B cell (primary cell): ENCODE measurements at regions not wholly inside any gene's neighbourhood (a gene's known extent, or its start where the extent isn't known, plus 50 kb on each side); places are given as distances from the start of the nearest gene placed in this dataset.

Experiments
- ATAC-seq: fragments of 200-7000 bp; cut with Tn5 transposase; one replicate; pipeline ENCODE4 v1.10.0; 2021; ENCODE audit warnings: low read depth, mild to moderate bottlenecking, moderate number of reproducible peaks, moderate library complexity
- CTCF ChIA-PET: fragments of 350-600 bp; sonication (Branson Sonifier 250); formaldehyde crosslinking; loops from one replicate; lab custom pipeline; 2021; ENCODE audit warnings: antibody characterized with exemption, inconsistent platforms; lab: Charles Lee
- POLR2A ChIA-PET: fragments of 350-600 bp; sonication (Branson Sonifier 250); formaldehyde crosslinking; loops from one replicate; lab custom pipeline; 2021; ENCODE audit warnings: antibody characterized with exemption; lab: Charles Lee
- DNase-seq: peaks from one replicate; pipeline ENCODE4 v3.0.0; 2013
- H2AFZ ChIP-seq: 2 replicates; pipeline ENCODE4 v1.6.1; 2012; ENCODE audit warnings: mild to moderate bottlenecking, low read depth, low read length; ENCODE audit not compliant: insufficient read depth, poor library complexity, severe bottlenecking
- H3K27ac ChIP-seq, 2 donors: 1 replicate in 1 of 2; 2 replicates in 1 of 2; pipeline ENCODE4 v1.5.1; 2012 to 2013; ENCODE audit warnings: low read length in 2 of 2, mild to moderate bottlenecking in 2 of 2, moderate library complexity in 1 of 2
- H3K27me3 ChIP-seq, 4 experiments: fragments of 200-600 bp in 1 of 4; sonication (generic) in 1 of 4; replicated peaks in 1 of 4; 1 replicate in 2 of 4; 2 replicates in 2 of 4; pipeline versions ENCODE4 v1.6.1 to v1.7.0; 2013 to 2016; ENCODE audit warnings: low read length in 3 of 4, mild to moderate bottlenecking in 2 of 4, mixed read lengths in 1 of 4, moderate library complexity in 1 of 4; ENCODE audit not compliant: insufficient read depth in 4 of 4, control insufficient read depth in 3 of 4; ENCODE audit errors: control extremely low read depth in 1 of 4
- H3K36me3 ChIP-seq, 2 experiments: replicated peaks in 1 of 2; 1 replicate in 1 of 2; 2 replicates in 1 of 2; pipeline versions ENCODE4 v1.6.1 to v1.7.1; 2013; ENCODE audit warnings: low read length in 1 of 2; ENCODE audit not compliant: insufficient read depth in 2 of 2, control insufficient read depth in 1 of 2; ENCODE audit errors: control extremely low read depth in 1 of 2, extremely low read depth in 1 of 2
- H3K4me1 ChIP-seq, 2 donors: fragments of 200-600 bp in 1 of 2; sonication (generic) in 1 of 2; 1 replicate in 1 of 2; 2 replicates in 1 of 2; pipeline versions ENCODE4 v1.5.1 to v1.6.1; 2013 to 2017; ENCODE audit warnings: low read length in 2 of 2; ENCODE audit not compliant: control insufficient read depth in 2 of 2, insufficient read depth in 2 of 2
- H3K4me2 ChIP-seq: replicated peaks from 2 replicates; pipeline ENCODE3; 2012; ENCODE audit warnings: mild to moderate bottlenecking, low read depth, low read length; ENCODE audit not compliant: poor library complexity, severe bottlenecking
- H3K4me3 ChIP-seq, 5 experiments: fragments of 200-600 bp in 1 of 5; sonication (generic) in 1 of 5; 1 replicate in 3 of 5; 2 replicates in 2 of 5; pipeline versions ENCODE4 v1.5.1 to v1.7.0; 2011 to 2016; ENCODE audit warnings: low read length in 4 of 5, mild to moderate bottlenecking in 4 of 5, low read depth in 2 of 5, control low read depth in 1 of 5, moderate library complexity in 1 of 5; ENCODE audit not compliant: insufficient read depth in 1 of 5; ENCODE audit errors: control extremely low read depth in 1 of 5, extremely low read depth in 1 of 5
- H3K79me2 ChIP-seq: fragments of 200-600 bp; sonication (generic); one replicate; pipeline ENCODE4 v1.6.0; 2016; ENCODE audit warnings: low read length; ENCODE audit not compliant: control insufficient read depth, insufficient read depth
- H3K9ac ChIP-seq: fragments of 200-600 bp; sonication (generic); 2 replicates; pipeline ENCODE4 v1.6.1; 2017; ENCODE audit warnings: mild to moderate bottlenecking, low read length, moderate library complexity
- H3K9me3 ChIP-seq, 3 donors: one replicate each; pipeline versions ENCODE4 v1.6.1 to v1.7.1; 2013; ENCODE audit warnings: low read length in 2 of 3; ENCODE audit not compliant: control insufficient read depth in 2 of 3, insufficient read depth in 1 of 3; ENCODE audit errors: control extremely low read depth in 1 of 3
- H4K20me1 ChIP-seq: 2 replicates; pipeline ENCODE4 v1.6.0; 2012; ENCODE audit warnings: mild to moderate bottlenecking, low read length; ENCODE audit not compliant: insufficient read depth, control insufficient read depth, poor library complexity, severe bottlenecking
- H3K27ac Mint-ChIP-seq: one replicate; pipeline ENCODE4 v1.8.0; 2021; ENCODE audit warnings: mixed read lengths
- H3K27me3 Mint-ChIP-seq: one replicate; pipeline ENCODE4 v1.8.0; 2021; ENCODE audit warnings: mixed read lengths
- H3K4me1 Mint-ChIP-seq: one replicate; pipeline ENCODE4 v1.8.0; 2021; ENCODE audit warnings: mixed read lengths
- H3K4me3 Mint-ChIP-seq: one replicate; pipeline ENCODE4 v1.8.0; 2021; ENCODE audit warnings: mixed read lengths
- H3K9me3 Mint-ChIP-seq: one replicate; pipeline ENCODE4 v1.8.0; 2022; ENCODE audit warnings: mixed read lengths; ENCODE audit not compliant: insufficient read depth
- EZH2 ChIP-seq: IDR thresholded peaks from 2 replicates; pipeline ENCODE4 v1.6.1; 2012; ENCODE audit warnings: borderline replicate concordance, low read depth, mild to moderate bottlenecking, moderate library complexity, low read length; ENCODE audit not compliant: insufficient read depth, poor library complexity, severe bottlenecking
- WGBS: methylation state at CpG from one replicate; pipeline ENCODE4 v1.1.5; 2013; ENCODE audit warnings: missing lambda C conversion rate; ENCODE audit not compliant: insufficient coverage; 5-methylcytosine and 5-hydroxymethylcytosine counted together
- intact Hi-C: fragments of 100-400 bp; cut with micrococcal nuclease; formaldehyde crosslinking; loops from one replicate; pipeline ENCODE4 v1.10.0; 2022
- TF ChIP-seq, protein P1 (sequence below): fragments of 200-600 bp; IDR thresholded peaks from one replicate; pipeline ENCODE4 v1.8.0; 2022; ENCODE audit warnings: antibody characterized with exemption, mild to moderate bottlenecking

DNA sequence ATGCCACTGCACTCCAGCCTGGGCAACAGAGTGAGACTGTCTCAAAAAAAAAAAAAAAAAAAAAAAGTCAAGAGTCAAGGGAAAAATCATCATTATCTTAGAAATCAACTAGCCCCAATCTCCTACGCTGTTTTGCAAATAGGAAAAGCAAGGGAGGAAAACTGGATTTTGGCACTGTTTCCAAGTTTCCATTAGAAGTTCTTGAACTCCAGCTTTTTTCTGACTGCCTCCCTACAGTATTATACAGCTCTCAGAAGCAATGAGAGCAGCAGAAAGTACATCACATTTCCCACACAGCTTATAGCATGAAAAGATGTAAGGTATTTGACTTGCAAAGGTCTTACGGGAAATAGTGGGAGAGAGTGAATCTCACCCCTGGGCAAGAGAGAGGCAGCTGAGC is 127.8 kb downstream of the OSR1 start:
- CTCF ChIA-PET: interaction anchor here (0.7 kb wide), 1 partner anchor 14 kb away, joined by 3 read pairs; no protein-coding TSS in a partner anchor
- H3K9ac ChIP-seq: no peak overlapping the region
- H3K36me3 ChIP-seq: no peaks in the 10 kb centered on the region
- POLR2A ChIA-PET: interaction anchor here (0.7 kb wide), 1 partner anchor 670 kb away, joined by 10 read pairs; no protein-coding TSS in a partner anchor
- no peaks in the 10 kb centered on the region for H3K4me1 Mint-ChIP-seq
- no peak overlapping the region for H3K27ac ChIP-seq
- H3K4me1 ChIP-seq: no peaks in the 10 kb centered on the region
- ATAC-seq (no peak), DNase-seq (no peak)
- WGBS: 90% methylated on average over 1 of the region's 2 CpGs
- no peaks in the 10 kb centered on the region for H3K9me3 ChIP-seq
- TF ChIP-seq, protein P1, sequence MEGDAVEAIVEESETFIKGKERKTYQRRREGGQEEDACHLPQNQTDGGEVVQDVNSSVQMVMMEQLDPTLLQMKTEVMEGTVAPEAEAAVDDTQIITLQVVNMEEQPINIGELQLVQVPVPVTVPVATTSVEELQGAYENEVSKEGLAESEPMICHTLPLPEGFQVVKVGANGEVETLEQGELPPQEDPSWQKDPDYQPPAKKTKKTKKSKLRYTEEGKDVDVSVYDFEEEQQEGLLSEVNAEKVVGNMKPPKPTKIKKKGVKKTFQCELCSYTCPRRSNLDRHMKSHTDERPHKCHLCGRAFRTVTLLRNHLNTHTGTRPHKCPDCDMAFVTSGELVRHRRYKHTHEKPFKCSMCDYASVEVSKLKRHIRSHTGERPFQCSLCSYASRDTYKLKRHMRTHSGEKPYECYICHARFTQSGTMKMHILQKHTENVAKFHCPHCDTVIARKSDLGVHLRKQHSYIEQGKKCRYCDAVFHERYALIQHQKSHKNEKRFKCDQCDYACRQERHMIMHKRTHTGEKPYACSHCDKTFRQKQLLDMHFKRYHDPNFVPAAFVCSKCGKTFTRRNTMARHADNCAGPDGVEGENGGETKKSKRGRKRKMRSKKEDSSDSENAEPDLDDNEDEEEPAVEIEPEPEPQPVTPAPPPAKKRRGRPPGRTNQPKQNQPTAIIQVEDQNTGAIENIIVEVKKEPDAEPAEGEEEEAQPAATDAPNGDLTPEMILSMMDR: no peak
- no peak for TF ChIP-seq EZH2
- H3K9me3 Mint-ChIP-seq: no peaks in the 10 kb centered on the region
- no peak overlapping the region for H2AFZ ChIP-seq
- no peak overlapping the region for H3K27ac Mint-ChIP-seq
- H3K79me2 ChIP-seq: no peaks in the 10 kb centered on the region
- H3K27me3 ChIP-seq: no peaks in the 10 kb centered on the region
- intact Hi-C loops: no loop called here
- H4K20me1 ChIP-seq: no peaks in the 10 kb centered on the region
- H3K4me3 ChIP-seq: no peak overlapping the region
- peaks cover 3% of the 10 kb centered on the region for H3K27me3 Mint-ChIP-seq
- H3K4me2 ChIP-seq: no peak overlapping the region
- no peak overlapping the region for H3K4me3 Mint-ChIP-seq

DNA sequence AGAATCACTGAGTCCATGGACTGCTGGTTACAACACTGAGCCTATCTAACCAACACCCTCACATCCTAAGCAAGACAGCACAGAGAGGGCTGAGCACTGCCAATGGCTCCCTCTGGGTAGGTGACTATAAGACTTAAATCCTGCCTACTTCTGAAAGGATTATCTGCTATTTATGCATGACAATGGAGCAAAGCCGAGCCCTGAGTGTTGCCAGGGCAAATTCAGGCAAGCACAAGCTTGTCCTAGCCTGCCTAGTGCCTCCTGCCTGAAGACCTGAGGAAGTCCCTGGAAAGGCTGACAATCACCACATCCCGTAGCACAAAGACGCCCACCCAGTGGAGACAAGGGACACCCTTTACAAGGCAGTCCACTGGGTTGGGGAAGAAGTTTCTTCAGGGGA is 129.7 kb downstream of the OSR1 start:
- Mint-ChIP-seq H3K27ac (no peak overlapping the region), H3K27me3 (peaks cover 3% of the 10 kb centered on the region), H3K9me3 (no peaks in the 10 kb centered on the region), H3K4me3 (no peak overlapping the region), H3K4me1 (no peaks in the 10 kb centered on the region)
- ATAC-seq (no peak), DNase-seq (no peak)
- H3K27ac ChIP-seq: no peak overlapping the region
- ChIA-PET CTCF (no interaction called here), POLR2A (no interaction called here)
- no peak overlapping the region for H2AFZ ChIP-seq
- H3K9ac ChIP-seq: no peak overlapping the region
- no peaks in the 10 kb centered on the region for H3K36me3 ChIP-seq
- intact Hi-C loops: no loop called here
- H3K4me3 ChIP-seq: no peak overlapping the region
- 79% methylated on average over 3 of the region's 3 CpGs for whole genome bisulfite sequencing
- no peaks in the 10 kb centered on the region for H3K9me3 ChIP-seq
- no peaks in the 10 kb centered on the region for H3K27me3 ChIP-seq
- no peaks in the 10 kb centered on the region for H3K79me2 ChIP-seq
- no peak overlapping the region for H3K4me2 ChIP-seq
- H3K4me1 ChIP-seq: no peaks in the 10 kb centered on the region
- TF ChIP-seq, protein P1: no peak
- no peak for TF ChIP-seq EZH2
- no peaks in the 10 kb centered on the region for H4K20me1 ChIP-seq
